Progenitor cell of endocrine pancreas (in vitro differentiated cells): ENCODE measurements at regions not wholly inside any gene's neighbourhood (a gene's known extent, or its start where the extent isn't known, plus 50 kb on each side); places are given as distances from the start of the nearest gene placed in this dataset.

Experiments used
- DNase-seq: peaks from one replicate; pipeline ENCODE4 v3.0.0; 2021; ENCODE audit warnings: low spot score; ENCODE audit not compliant: unreplicated experiment
- H3K27ac Mint-ChIP-seq: 2 replicates; pipeline ENCODE4 v1.8.0; 2021; ENCODE audit warnings: mild to moderate bottlenecking, moderate library complexity, mixed read lengths
- H3K27me3 Mint-ChIP-seq: 2 replicates; pipeline ENCODE4 v1.8.0; 2021; ENCODE audit warnings: mixed read lengths
- H3K36me3 Mint-ChIP-seq: 2 replicates; pipeline ENCODE4 v1.8.0; 2022; ENCODE audit warnings: mixed read lengths; ENCODE audit not compliant: insufficient read depth
- H3K4me1 Mint-ChIP-seq: 2 replicates; pipeline ENCODE4 v1.8.0; 2021; ENCODE audit warnings: low read depth, mixed read lengths
- H3K4me3 Mint-ChIP-seq: 2 replicates; pipeline ENCODE4 v1.8.0; 2021; ENCODE audit warnings: low read depth, mild to moderate bottlenecking, moderate library complexity, mixed read lengths
- H3K9me3 Mint-ChIP-seq: 2 replicates; pipeline ENCODE4 v1.8.0; 2021; ENCODE audit warnings: low read depth, mixed read lengths
- CTCF ChIP-seq: fragments of 200-600 bp; sonication (generic); IDR thresholded peaks from one replicate; pipeline ENCODE4 v1.5.0; 2021; ENCODE audit warnings: antibody characterized with exemption, mild to moderate bottlenecking; ENCODE audit not compliant: unreplicated experiment

GRCh38 chr3:117726776-117727175 lies 1017.2 kb downstream of the TUSC7 start:
- Mint-ChIP-seq H3K4me1 (no peaks in the 10 kb centered on the region), H3K27ac (no peak overlapping the region), H3K36me3 (no peaks in the 10 kb centered on the region), H3K4me3 (no peak overlapping the region), H3K9me3 (no peaks in the 10 kb centered on the region), H3K27me3 (no peaks in the 10 kb centered on the region)
- DNase-seq = no peak
- TF ChIP-seq CTCF = no peak

GRCh38 chr3:117728226-117728625 lies 1018.6 kb downstream of the TUSC7 start:
- no peak for DNase-seq
- TF ChIP-seq CTCF = no peak

GRCh38 chr3:117734496-117734895 lies 1024.9 kb downstream of the TUSC7 start:
- Mint-ChIP-seq H3K27me3 (no peaks in the 10 kb centered on the region), H3K36me3 (no peaks in the 10 kb centered on the region), H3K4me1 (no peaks in the 10 kb centered on the region), H3K9me3 (no peaks in the 10 kb centered on the region), H3K4me3 (no peak overlapping the region), H3K27ac (no peak overlapping the region)
- TF ChIP-seq CTCF = no peak
- DNase-seq = no peak

More at GRCh38 chr3:117728226-117728625, 1018.6 kb downstream of the TUSC7 start:
- Mint-ChIP-seq H3K27me3 (no peaks in the 10 kb centered on the region), H3K4me3 (no peak overlapping the region), H3K27ac (no peak overlapping the region), H3K4me1 (no peaks in the 10 kb centered on the region), H3K9me3 (no peaks in the 10 kb centered on the region), H3K36me3 (no peaks in the 10 kb centered on the region)

GRCh38 chr3:117735481-117736101 lies 1026.0 kb downstream of the TUSC7 start:
- H3K36me3 Mint-ChIP-seq = no peaks in the 10 kb centered on the region
- no peak overlapping the region for H3K27ac Mint-ChIP-seq
- no peak for TF ChIP-seq CTCF
- no peak overlapping the region for H3K4me3 Mint-ChIP-seq
- no peaks in the 10 kb centered on the region for H3K4me1 Mint-ChIP-seq
- no peaks in the 10 kb centered on the region for H3K27me3 Mint-ChIP-seq
- no peak for DNase-seq
- H3K9me3 Mint-ChIP-seq = no peaks in the 10 kb centered on the region

GRCh38 chr3:117736846-117737245 lies 1027.3 kb downstream of the TUSC7 start:
- H3K36me3 Mint-ChIP-seq = no peaks in the 10 kb centered on the region
- no peak overlapping the region for H3K27ac Mint-ChIP-seq
- no peak for TF ChIP-seq CTCF
- H3K9me3 Mint-ChIP-seq = no peaks in the 10 kb centered on the region
- no peak for DNase-seq
- H3K4me3 Mint-ChIP-seq = no peak overlapping the region
- no peaks in the 10 kb centered on the region for H3K4me1 Mint-ChIP-seq
- H3K27me3 Mint-ChIP-seq = no peaks in the 10 kb centered on the region
